CMK (cell line): ENCODE measurements at regions not wholly inside any gene's neighbourhood (a gene's known extent, or its start where the extent isn't known, plus 50 kb on each side); places are given as distances from the start of the nearest gene placed in this dataset.

Experiments
- DNase-seq: peaks from one replicate; pipeline ENCODE4 v3.0.0-alpha.2; 2010; ENCODE audit warnings: low read depth

DNA sequence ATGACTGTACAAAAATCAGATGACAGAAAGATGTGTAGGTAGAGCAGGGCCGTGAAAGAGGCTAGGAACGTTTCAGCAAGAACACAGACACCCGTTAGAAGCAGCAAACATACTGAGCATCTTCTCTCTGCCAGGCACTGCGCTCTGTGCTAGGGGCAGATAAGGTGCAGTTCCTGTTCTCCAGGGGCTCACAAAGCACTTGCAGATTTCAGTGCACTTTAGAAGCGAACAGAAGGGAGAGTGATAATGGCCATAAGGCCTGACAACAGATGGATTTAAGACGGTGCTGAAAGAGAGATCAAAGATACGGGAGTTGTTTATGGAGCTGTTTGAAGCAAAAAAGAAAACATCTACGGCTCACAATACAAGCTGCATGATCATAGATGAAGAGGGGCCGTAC is 200.3 kb upstream of the FOXD3 start:
- no peak for DNase-seq

DNA sequence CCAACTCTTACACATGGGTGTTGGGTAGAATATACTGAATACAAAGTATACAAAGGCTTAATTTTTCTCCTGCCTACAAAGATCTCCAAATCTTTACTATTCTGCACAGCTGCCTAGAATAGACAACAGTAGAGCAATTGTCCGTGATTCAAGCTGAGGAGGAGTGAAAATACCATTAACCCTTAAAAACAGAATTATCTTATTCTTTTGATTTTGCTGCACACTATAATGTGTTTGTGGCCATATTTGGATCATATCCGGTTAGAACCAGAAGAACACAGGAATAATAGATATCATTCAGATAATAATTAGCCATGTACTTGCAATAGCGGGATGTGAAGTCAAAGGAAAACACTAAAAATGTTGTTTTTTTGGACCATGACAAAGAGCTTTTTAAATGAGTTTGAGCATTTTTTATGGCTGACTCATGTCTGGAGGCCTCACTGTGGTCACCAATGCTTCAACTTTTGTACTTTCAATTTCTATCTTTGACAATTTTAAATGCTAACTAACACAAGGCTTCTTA is 197.6 kb upstream of the FOXD3 start:
- DNase-seq: no peak

- DNase-seq: no peak
Observed at GRCh38 chr1:63126104-63126503, 196.3 kb upstream of the FOXD3 start.

GRCh38 chr1:63127376-63127775 is 195.0 kb upstream of the FOXD3 start:
- no peak for DNase-seq

GRCh38 chr1:63128556-63128955 is 193.8 kb upstream of the FOXD3 start:
- no peak for DNase-seq

GRCh38 chr1:63129184-63129583 is 193.2 kb upstream of the FOXD3 start:
- no peak for DNase-seq

DNA sequence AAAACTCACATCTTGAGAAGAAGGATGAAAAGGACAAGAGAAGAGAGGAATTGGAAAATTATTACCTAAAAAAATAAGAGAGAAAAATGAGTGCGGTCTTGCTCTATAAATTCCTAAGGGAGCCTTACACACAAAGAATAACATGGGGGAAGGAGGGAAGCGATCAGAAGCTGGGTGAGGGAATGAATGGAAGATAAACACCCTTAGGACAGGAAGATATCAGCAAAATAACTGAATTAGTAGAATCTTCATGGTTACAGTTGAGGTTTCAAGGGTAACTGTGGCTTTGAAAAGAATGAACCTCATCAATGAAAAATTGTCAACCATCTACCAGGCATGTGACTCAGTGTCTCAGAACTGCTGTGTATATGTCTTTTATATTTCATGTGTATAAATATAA is 192.5 kb upstream of the FOXD3 start:
- DNase-seq: no peak

DNA sequence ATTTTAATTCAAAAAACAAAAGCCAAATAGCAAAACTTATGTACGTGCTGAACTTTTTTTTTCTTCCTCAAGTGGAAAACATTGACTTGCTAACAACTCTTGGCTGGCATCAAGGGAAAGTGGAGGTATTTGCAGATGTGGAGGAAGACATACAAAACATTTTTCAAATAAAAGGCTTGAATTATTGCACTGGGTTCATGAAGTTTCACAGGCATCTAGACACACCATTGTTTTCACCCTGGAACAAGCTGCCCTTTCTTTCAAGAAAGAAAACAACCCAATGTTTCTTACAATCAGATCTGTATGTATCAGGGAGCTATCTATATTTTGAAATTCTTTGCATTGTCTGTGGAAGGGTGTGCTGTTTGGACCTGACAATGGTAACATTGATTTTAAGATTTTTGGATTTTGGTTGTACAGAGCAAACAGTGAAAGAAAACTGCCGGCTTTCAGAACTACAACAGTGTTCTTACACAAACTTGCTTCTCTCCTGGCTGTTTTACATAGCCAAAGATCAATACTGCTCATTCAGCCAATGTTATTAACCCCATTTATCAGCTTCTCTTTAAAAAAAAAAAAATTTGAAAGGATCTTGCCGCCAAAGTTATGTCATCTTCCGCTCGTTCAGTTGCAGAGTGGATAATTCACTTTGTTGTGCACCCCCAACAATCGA is 187.7 kb upstream of the FOXD3 start:
- DNase-seq: no peak

DNA sequence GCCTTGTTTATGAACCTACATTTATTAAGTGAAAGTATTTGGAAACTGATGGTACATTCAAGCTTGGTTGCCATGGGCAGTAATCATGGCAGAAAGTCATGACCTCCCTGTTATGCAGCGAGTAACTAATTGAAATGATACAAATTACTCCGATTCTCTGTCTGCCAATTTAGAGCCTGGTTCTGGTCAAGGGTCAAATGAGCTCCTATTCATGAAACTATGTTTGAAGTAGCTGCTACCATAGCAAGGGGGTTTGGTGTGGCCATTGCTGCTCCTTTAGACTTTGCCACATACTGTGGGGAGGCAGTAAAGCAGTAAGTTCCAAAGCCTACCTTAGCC is 187.2 kb upstream of the FOXD3 start:
- no peak for DNase-seq

- DNase-seq: no peak
Observed at GRCh38 chr1:63135801-63136200, 186.6 kb upstream of the FOXD3 start.

DNA sequence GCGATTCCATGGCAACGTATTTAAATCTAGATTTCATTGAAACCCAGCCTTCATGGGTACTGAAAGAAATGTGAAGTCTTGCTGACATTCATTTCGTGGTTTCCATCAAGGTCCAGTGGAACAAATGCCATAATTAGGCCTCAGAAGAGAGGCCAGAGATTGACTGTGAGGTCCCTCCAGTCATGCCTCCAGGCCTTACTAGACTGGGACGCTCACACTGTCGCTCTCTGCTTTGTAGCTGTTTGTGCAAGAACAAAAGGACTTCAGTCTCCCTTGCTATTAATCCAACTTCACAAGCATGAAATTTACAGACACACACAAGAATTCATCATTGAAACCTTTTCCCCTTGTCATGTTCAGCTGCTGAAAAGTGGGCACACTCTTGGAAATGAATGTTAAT is 180.4 kb upstream of the FOXD3 start:
- no peak for DNase-seq

DNA sequence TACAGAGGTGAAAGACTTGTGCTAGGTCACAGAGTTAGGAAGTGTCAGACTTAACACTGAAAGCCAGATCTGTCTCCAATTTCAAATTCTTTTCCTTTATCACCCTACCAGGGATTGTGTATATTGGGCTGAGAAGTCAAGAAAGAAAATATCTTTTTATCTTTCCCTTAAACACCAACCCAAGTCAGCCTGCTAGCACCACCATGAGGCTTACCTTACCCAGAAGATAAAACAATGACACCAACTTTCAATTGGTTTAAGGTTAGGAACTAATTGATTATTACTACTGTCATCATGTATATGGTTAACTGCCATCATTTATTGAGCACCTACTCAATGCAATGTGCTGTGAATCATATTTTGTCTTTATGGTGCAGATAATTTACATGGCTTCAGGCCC is 178.9 kb upstream of the FOXD3 start:
- no peak for DNase-seq

DNA sequence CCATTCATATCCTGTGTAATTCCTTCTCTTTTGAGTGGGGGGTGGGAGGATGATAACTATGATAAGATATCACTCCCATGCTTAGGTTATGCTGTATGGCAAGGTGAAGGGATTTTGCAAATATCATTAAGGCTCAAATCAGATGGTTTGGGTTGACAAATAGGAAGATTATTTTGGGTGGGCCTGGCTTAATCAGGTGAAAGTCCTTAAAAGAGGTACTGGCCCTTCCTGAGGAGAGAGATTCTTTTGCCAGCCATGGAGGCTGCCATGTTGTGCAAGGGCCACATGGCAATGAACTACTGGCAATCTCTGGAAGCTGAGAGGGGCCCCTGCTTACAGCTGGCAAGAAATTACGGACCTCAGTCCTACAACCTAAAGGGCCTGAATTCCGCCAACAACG is 174.6 kb upstream of the FOXD3 start:
- no peak for DNase-seq

DNA sequence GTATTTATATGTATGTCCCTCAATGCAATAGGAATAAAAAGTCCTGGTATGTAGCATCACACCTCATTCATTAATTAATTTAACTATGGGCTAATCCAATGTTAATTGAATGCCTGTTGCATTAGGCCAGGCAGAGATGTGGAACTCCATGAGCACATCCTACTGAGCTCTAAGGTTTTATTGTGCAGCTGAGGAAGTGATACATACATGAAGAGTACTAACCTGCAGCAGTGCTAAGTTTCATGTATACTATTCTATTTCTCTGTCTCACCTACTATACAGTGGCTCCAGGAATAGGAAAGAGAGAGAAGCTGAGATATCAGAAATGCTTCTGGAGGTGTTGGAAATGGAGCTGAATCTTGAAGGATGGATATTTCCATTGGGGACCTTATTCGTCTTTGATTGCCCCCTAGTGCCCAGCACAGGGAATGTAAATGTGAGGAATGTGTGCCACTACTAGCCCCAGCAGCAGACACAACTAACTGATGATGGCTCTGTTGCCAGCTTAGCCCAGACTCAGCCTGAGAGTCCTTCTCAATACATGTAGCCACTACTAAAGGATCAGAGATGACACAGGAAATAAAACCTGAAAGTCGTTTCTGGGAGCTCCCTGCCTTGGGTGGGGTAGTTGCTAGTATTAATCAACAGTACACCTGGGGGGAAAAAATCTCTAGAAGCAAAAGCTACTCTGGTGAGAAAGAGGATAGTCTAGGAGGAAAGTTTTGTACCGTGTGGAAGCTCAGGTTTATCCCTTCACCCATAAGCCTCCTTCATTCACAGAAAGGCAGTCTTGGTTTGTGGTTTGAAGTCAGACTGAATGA is 173.3 kb upstream of the FOXD3 start:
- DNase-seq: peak; percentile 1

- no peak for DNase-seq
Observed at GRCh38 chr1:63152572-63152971, 169.8 kb upstream of the FOXD3 start.

- DNase-seq: no peak
Observed at GRCh38 chr1:63155437-63155836, 166.9 kb upstream of the FOXD3 start.

DNA sequence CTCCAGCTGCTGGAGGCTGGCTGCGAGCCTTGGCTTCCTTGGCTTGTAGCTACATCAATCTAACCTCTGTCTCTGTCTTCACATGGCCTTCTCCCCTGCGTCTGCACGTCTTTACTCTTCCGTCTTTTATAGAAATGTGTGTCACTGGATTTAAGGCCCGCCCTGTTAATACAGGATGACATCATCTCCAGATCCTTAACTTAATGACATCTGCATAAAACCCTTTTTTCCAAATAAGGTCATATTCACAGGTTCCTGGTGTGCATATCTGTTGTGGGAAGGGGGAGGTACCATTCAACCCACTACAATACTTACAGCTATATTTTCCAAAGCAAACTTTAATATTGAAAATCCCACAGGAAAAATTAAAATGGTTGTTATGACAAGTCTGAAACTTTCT is 165.3 kb upstream of the FOXD3 start:
- DNase-seq: no peak

- no peak for DNase-seq
Observed at GRCh38 chr1:63169057-63169456, 153.3 kb upstream of the FOXD3 start.

DNA sequence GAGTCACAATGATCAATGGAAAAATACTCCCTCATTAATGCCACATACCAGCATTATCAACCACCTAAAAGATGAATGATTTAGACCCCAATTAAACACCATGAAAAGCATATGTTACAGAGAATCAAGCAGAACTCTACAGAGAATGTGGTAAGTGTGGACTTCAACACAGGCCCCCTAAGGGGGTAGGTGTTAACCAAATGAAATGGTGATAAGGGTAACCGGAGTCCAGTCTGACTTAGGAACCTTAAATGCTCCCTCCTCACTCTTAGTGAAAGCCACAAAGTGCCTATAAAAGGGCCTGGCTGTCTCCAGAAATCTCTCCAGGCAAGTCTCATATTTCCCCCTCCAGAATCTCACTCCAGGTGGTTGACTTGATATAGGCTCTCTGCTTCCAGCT is 149.2 kb upstream of the FOXD3 start:
- DNase-seq: no peak

GRCh38 chr1:63189677-63190076 is 132.7 kb upstream of the FOXD3 start:
- DNase-seq: no peak

- no peak for DNase-seq
Observed at GRCh38 chr1:63190171-63190570, 132.2 kb upstream of the FOXD3 start.

DNA sequence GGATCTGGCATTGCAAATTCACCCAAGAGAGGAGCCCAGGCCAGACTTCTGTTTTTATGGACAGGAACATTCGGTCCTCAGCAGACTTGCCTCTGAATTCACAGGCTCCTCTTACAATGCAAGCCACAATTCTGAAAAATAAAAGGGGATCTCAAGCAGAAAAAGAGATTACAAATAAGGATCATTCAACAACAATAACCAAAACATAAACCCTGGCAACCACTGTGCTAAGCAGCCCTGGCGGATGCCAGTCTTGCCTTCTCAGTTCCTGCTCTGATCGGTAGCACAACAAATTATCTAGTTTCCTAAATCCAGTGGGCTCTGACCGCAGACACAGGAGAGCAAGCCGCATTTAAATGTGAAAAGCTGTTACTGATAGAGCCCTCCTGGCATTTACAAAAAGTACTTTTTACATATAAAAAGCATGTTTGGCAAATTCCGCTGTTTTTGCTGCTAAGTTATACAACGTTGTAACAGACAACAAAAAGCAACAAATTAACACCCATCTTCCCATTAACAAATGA is 123.4 kb upstream of the FOXD3 start:
- DNase-seq: no peak

DNA sequence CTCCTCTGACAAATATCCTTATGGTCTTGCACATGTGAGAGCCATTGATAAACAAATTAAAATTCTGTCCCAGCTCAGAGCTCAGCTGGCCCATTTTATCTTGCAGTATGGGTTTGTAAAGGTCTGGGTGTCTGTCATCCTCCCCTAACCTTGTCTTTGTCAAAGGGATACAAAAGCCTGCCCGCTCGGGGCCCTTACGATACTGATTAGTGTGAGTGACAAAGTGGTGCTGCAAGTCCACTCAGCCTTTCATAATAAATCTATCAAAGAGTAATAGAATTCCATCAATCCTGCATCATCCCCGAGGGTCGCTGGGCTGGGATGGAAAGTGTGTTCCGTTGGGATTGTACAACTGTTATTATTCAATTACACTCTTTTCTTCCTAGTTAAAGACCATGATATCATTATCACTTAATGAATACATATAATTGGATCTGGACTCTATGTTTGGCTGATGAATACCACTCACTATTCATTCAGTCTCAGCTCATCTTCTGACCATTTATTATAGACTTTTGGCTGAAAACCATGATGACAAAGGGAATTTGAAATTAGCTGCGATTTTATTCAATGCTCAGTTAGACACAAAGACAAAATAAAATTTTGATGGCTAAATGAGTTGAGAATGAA is 122.5 kb upstream of the FOXD3 start:
- no peak for DNase-seq
